Activated B cell treated with CpG ODN at 0.5 μM for 24 hours (primary cell): ENCODE measurements at regions not wholly inside any gene's neighbourhood (a gene's known extent, or its start where the extent isn't known, plus 50 kb on each side); places are given as distances from the start of the nearest gene placed in this dataset.

Experiments used
- ATAC-seq: fragments of 200-7000 bp; cut with Tn5 transposase; one replicate; pipeline ENCODE4 v1.10.0; 2021; ENCODE audit warnings: low read depth, mild to moderate bottlenecking, moderate library complexity
- CTCF ChIA-PET: fragments of 350-600 bp; sonication (Branson Sonifier 250); formaldehyde crosslinking; loops from one replicate; lab custom pipeline; 2021; ENCODE audit warnings: antibody characterized with exemption; lab: Charles Lee
- POLR2A ChIA-PET: fragments of 350-600 bp; sonication (Branson Sonifier 250); formaldehyde crosslinking; loops from one replicate; lab custom pipeline; 2021; ENCODE audit warnings: antibody characterized with exemption; lab: Charles Lee
- DNase-seq: peaks from one replicate; pipeline ENCODE4 v3.0.0; 2022
- H3K27ac Mint-ChIP-seq: one replicate; pipeline ENCODE4 v1.8.0; 2020; ENCODE audit warnings: mixed read lengths
- H3K27me3 Mint-ChIP-seq: one replicate; pipeline ENCODE4 v1.8.0; 2021; ENCODE audit warnings: mixed read lengths
- H3K36me3 Mint-ChIP-seq: one replicate; pipeline ENCODE4 v1.8.0; 2021; ENCODE audit warnings: low read depth, mixed read lengths
- H3K4me1 Mint-ChIP-seq: one replicate; pipeline ENCODE4 v1.8.0; 2021; ENCODE audit warnings: mixed read lengths
- H3K4me3 Mint-ChIP-seq: one replicate; pipeline ENCODE4 v1.8.0; 2020; ENCODE audit warnings: mild to moderate bottlenecking, mixed read lengths
- H3K9me3 Mint-ChIP-seq: one replicate; pipeline ENCODE4 v1.8.0; 2020; ENCODE audit warnings: mixed read lengths
- intact Hi-C: fragments of 100-400 bp; cut with micrococcal nuclease; formaldehyde crosslinking; loops from one replicate; pipeline ENCODE4 v1.15.1; 2024
- TF ChIP-seq, protein P1 (sequence below): fragments of 200-600 bp; IDR thresholded peaks from one replicate; pipeline ENCODE4 v1.8.0; 2022; ENCODE audit warnings: antibody characterized with exemption, mild to moderate bottlenecking

DNA sequence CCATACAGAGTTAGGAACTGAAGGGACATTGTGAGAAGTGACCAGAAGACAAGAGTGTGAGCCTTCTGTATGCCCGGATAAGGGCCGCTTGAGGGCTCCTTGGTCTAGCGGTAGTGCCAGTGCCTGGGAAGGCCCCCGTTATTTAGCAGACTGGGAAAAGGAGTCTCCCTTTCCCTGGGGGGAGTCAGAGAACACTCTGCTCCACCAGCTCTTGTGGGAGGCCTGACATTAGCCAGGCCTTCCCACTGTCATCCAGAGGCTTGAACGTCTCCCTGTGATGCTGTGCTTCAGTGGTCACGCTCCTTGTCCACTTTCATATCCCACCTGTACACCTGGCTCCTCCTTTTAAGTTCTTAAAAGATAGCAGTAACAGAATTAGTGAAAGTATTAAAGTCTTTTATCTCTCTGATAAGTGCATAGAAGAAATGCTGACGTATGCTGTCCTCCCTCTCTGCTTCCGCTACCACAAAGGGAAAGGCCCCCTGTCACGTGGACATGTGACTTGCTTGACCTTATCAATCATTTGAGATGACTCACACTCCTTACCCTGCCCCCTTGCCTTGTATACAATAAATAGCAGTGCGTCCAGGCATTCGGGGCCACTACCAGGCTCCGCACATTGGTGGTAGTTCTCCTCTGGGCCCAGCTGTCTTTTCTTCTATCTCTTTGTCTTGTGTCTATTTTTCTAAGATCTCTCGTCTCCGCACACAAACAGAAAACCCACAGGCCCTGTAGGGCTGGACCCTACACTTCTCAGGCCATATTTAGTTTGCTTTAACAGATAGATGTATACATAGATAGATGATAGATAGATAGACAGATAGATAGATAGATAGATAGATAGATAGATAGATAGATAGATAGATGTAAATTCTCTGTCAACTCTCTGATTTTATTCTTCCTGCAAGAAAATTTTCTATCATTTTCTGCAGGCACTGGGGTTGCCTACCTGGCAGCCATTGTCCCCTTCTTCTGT is 131.5 kb upstream of the JCAD start:
- POLR2A ChIA-PET, result no interaction called here
- no peak for DNase-seq
- TF ChIP-seq, protein P1, sequence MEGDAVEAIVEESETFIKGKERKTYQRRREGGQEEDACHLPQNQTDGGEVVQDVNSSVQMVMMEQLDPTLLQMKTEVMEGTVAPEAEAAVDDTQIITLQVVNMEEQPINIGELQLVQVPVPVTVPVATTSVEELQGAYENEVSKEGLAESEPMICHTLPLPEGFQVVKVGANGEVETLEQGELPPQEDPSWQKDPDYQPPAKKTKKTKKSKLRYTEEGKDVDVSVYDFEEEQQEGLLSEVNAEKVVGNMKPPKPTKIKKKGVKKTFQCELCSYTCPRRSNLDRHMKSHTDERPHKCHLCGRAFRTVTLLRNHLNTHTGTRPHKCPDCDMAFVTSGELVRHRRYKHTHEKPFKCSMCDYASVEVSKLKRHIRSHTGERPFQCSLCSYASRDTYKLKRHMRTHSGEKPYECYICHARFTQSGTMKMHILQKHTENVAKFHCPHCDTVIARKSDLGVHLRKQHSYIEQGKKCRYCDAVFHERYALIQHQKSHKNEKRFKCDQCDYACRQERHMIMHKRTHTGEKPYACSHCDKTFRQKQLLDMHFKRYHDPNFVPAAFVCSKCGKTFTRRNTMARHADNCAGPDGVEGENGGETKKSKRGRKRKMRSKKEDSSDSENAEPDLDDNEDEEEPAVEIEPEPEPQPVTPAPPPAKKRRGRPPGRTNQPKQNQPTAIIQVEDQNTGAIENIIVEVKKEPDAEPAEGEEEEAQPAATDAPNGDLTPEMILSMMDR, result no peak
- no peaks in the 10 kb centered on the region for H3K36me3 Mint-ChIP-seq
- H3K4me3 Mint-ChIP-seq, result no peak overlapping the region
- ATAC-seq, result no peak
- H3K27ac Mint-ChIP-seq, result no peak overlapping the region
- H3K9me3 Mint-ChIP-seq, result peaks cover 5% of the 10 kb centered on the region
- peaks cover 6% of the 10 kb centered on the region for H3K4me1 Mint-ChIP-seq
- intact Hi-C loops, result no loop called here
- CTCF ChIA-PET, result no interaction called here
- peaks cover 2% of the 10 kb centered on the region for H3K27me3 Mint-ChIP-seq

GRCh38 chr10:30189238-30189580 is 129.8 kb upstream of the JCAD start:
- ChIA-PET CTCF (no interaction called here), POLR2A (no interaction called here)
- Mint-ChIP-seq H3K27ac (no peak overlapping the region), H3K4me3 (no peak overlapping the region), H3K36me3 (no peaks in the 10 kb centered on the region), H3K9me3 (peaks cover 3% of the 10 kb centered on the region), H3K4me1 (peaks cover 6% of the 10 kb centered on the region), H3K27me3 (peaks cover 2% of the 10 kb centered on the region)
- no peak for ATAC-seq
- TF ChIP-seq, protein P1, result no peak
- no peak for DNase-seq
- intact Hi-C loops, result no loop called here

- ChIA-PET POLR2A (no interaction called here), CTCF (no interaction called here)
- TF ChIP-seq, protein P1, result no peak
- H3K4me3 Mint-ChIP-seq, result no peak overlapping the region
- ATAC-seq (no peak), DNase-seq (no peak)
- H3K4me1 Mint-ChIP-seq, result peaks cover 6% of the 10 kb centered on the region
- H3K27ac Mint-ChIP-seq, result no peak overlapping the region
- peaks cover 2% of the 10 kb centered on the region for H3K27me3 Mint-ChIP-seq
- no peaks in the 10 kb centered on the region for H3K9me3 Mint-ChIP-seq
- no peaks in the 10 kb centered on the region for H3K36me3 Mint-ChIP-seq
- intact Hi-C loops, result no loop called here
Observed at GRCh38 chr10:30188556-30189237, 129.3 kb upstream of the JCAD start.

DNA sequence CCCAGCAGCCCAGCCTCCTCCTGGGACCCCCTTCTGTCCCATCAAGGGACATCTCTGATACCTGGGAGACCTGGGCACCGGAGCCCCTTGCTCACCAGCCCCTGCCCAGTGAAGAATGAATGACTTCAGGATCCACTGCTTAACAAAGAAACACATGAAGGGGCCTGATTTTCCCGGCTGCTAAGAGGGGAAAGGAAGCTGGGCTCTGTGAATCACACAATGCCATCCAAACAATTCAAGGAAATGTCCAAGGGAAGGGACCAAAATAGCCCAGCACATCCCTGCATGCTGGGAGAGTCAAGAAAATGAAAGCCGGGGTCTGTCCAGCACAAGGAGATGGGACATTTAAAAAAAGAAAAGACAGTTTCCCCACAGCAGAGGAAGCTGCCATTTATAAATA is 128.7 kb upstream of the JCAD start:
- TF ChIP-seq, protein P1, result no peak
- Mint-ChIP-seq H3K27me3 (peaks cover 2% of the 10 kb centered on the region), H3K4me1 (peaks cover 6% of the 10 kb centered on the region), H3K27ac (no peak overlapping the region), H3K4me3 (no peak overlapping the region), H3K36me3 (no peaks in the 10 kb centered on the region), H3K9me3 (no peaks in the 10 kb centered on the region)
- CTCF ChIA-PET, result no interaction called here
- DNase-seq (no peak), ATAC-seq (no peak)
- intact Hi-C loops, result no loop called here
- POLR2A ChIA-PET, result no interaction called here

- H3K4me1 Mint-ChIP-seq, result peaks cover 6% of the 10 kb centered on the region
- H3K36me3 Mint-ChIP-seq, result no peaks in the 10 kb centered on the region
- CTCF ChIA-PET, result no interaction called here
- H3K9me3 Mint-ChIP-seq, result no peaks in the 10 kb centered on the region
- intact Hi-C loops, result no loop called here
- H3K27me3 Mint-ChIP-seq, result peaks cover 2% of the 10 kb centered on the region
- TF ChIP-seq, protein P1, result no peak
- H3K27ac Mint-ChIP-seq, result no peak overlapping the region
- POLR2A ChIA-PET, result no interaction called here
- no peak overlapping the region for H3K4me3 Mint-ChIP-seq
- DNase-seq (no peak), ATAC-seq (no peak)
Observed at GRCh38 chr10:30187010-30187409, 127.6 kb upstream of the JCAD start.
